Karpas-422 (cell line): ENCODE measurements at regions not wholly inside any gene's neighbourhood (a gene's known extent, or its start where the extent isn't known, plus 50 kb on each side); places are given as distances from the start of the nearest gene placed in this dataset.
"Not testable (repeated sequence)": the region's sequence is repeated elsewhere in the genome, so short reads cannot be mapped to it uniquely, and the experiment has no call there.

ENCODE experiments used
- DNase-seq: peaks from one replicate; pipeline ENCODE4 v3.0.0-alpha.2; 2015
- H2AFZ ChIP-seq: fragments of 200-600 bp; sonication (generic); 2 replicates; pipeline ENCODE4 v1.6.1; 2014; ENCODE audit warnings: antibody characterized with exemption, low read length, mixed read lengths
- H3K27ac ChIP-seq: fragments of 200-600 bp; sonication (generic); 2 replicates; pipeline ENCODE4 v1.5.1; 2014; ENCODE audit warnings: mild to moderate bottlenecking, low read length, moderate library complexity
- H3K27me3 ChIP-seq: fragments of 200-600 bp; sonication (generic); 2 replicates; pipeline ENCODE4 v1.6.1; 2014; ENCODE audit warnings: low read length, mixed read lengths
- H3K36me3 ChIP-seq: fragments of 200-600 bp; sonication (generic); 2 replicates; pipeline ENCODE4 v1.6.1; 2014; ENCODE audit warnings: low read length, mixed read lengths; ENCODE audit not compliant: insufficient read depth
- H3K4me1 ChIP-seq: fragments of 200-600 bp; sonication (generic); 2 replicates; pipeline ENCODE4 v1.6.1; 2014; ENCODE audit warnings: mild to moderate bottlenecking, low read length, mixed read lengths
- H3K4me2 ChIP-seq: fragments of 200-600 bp; sonication (generic); 2 replicates; pipeline ENCODE4 v1.6.1; 2014; ENCODE audit warnings: low read length, low read depth, mild to moderate bottlenecking; ENCODE audit not compliant: poor library complexity, severe bottlenecking
- H3K4me3 ChIP-seq: fragments of 200-600 bp; sonication (generic); 2 replicates; pipeline ENCODE4 v1.5.1; 2014; ENCODE audit warnings: mild to moderate bottlenecking, antibody characterized with exemption, low read length, mixed read lengths
- H3K79me2 ChIP-seq: fragments of 200-600 bp; sonication (generic); 2 replicates; pipeline ENCODE4 v1.6.1; 2014; ENCODE audit warnings: mild to moderate bottlenecking, low read length, mixed read lengths
- H3K9ac ChIP-seq: fragments of 200-600 bp; sonication (generic); 2 replicates; pipeline ENCODE4 v1.6.0; 2014; ENCODE audit warnings: low read length
- H3K9me2 ChIP-seq: fragments of 200-600 bp; sonication (generic), shearing (Covaris generic); replicated peaks from 2 replicates; pipeline ENCODE4 v1.6.0; 2014; ENCODE audit warnings: mild to moderate bottlenecking, low read length, moderate library complexity; ENCODE audit not compliant: insufficient read depth
- H3K9me3 ChIP-seq: fragments of 300-700, 200-600 bp; sonication (generic); 2 replicates; pipeline ENCODE4 v1.6.1; 2014; ENCODE audit warnings: low read length, mixed read lengths
- H4K20me1 ChIP-seq: fragments of 200-600 bp; sonication (generic); 2 replicates; pipeline ENCODE4 v1.6.1; 2014; ENCODE audit warnings: mild to moderate bottlenecking, antibody characterized with exemption, low read length, low read depth; ENCODE audit not compliant: insufficient read depth

- H3K9ac ChIP-seq, result no peak overlapping the region
- H3K9me2 ChIP-seq, result no peaks in the 10 kb centered on the region
- no peak for DNase-seq
- H3K27me3 ChIP-seq, result no peaks in the 10 kb centered on the region
- no peaks in the 10 kb centered on the region for H3K79me2 ChIP-seq
- no peak overlapping the region for H3K4me2 ChIP-seq
- no peaks in the 10 kb centered on the region for H4K20me1 ChIP-seq
- no peak overlapping the region for H2AFZ ChIP-seq
- H3K27ac ChIP-seq, result no peak overlapping the region
- H3K9me3 ChIP-seq, result peaks cover 36% of the 10 kb centered on the region
- no peaks in the 10 kb centered on the region for H3K4me1 ChIP-seq
- H3K36me3 ChIP-seq, result no peaks in the 10 kb centered on the region
- H3K4me3 ChIP-seq, result no peak overlapping the region
Measured at GRCh38 chr11:80948781-80949180, 1508.0 kb upstream of the TENM4 start.

DNA sequence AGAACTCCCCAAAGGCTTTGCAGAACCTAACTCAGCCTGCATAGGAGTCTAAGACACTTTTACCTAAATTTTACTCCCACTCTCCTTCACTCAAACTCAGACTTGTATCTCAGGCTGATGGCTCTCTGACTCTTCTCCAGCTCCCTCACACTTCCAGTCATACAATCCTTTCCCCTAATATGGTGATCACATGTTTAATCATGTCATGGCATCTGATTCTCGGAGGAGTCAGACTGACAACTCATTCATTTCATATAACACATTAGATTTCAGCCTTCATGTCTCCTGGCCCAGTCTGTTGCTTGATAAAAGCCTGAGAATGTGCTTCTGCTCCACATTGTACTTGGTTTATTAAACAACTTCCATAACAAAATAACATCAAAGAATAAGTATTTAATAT is 1503.9 kb upstream of the TENM4 start:
- H3K36me3 ChIP-seq, result no peaks in the 10 kb centered on the region
- no peak overlapping the region for H2AFZ ChIP-seq
- no peaks in the 10 kb centered on the region for H3K79me2 ChIP-seq
- H3K4me2 ChIP-seq, result no peak overlapping the region
- H3K27ac ChIP-seq, result no peak overlapping the region
- no peak overlapping the region for H3K9ac ChIP-seq
- no peaks in the 10 kb centered on the region for H3K4me1 ChIP-seq
- DNase-seq, result no peak
- no peaks in the 10 kb centered on the region for H3K9me2 ChIP-seq
- no peaks in the 10 kb centered on the region for H3K27me3 ChIP-seq
- peaks cover 26% of the 10 kb centered on the region for H3K9me3 ChIP-seq
- no peak overlapping the region for H3K4me3 ChIP-seq
- no peaks in the 10 kb centered on the region for H4K20me1 ChIP-seq

DNA sequence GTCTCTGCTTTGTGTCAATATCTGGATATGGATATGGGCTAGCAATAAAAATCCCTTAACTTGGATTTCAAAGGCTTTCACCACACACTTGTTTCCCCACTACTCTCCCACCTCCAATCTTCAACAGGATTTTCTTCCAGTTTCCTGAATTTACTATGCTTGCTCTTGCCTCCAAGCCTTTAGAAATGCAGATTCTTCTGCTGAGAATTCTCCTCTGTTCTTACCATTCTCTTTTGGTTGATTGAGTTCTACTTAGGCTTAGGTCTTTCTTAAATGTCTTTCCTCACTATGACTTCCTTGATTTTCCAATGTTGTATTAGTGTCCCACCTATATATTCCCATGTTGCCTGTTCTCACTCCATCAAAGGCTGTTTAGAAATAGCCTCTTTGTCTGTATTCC is 1502.4 kb upstream of the TENM4 start:
- Histone ChIP-seq H3K9ac (no peak overlapping the region), H3K27me3 (no peaks in the 10 kb centered on the region), H3K4me2 (no peak overlapping the region), H3K9me3 (peaks cover 21% of the 10 kb centered on the region), H3K27ac (no peak overlapping the region), H2AFZ (no peak overlapping the region), H3K4me1 (no peaks in the 10 kb centered on the region), H4K20me1 (no peaks in the 10 kb centered on the region), H3K4me3 (no peak overlapping the region), H3K36me3 (no peaks in the 10 kb centered on the region), H3K79me2 (no peaks in the 10 kb centered on the region), H3K9me2 (no peaks in the 10 kb centered on the region)
- no peak for DNase-seq

DNA sequence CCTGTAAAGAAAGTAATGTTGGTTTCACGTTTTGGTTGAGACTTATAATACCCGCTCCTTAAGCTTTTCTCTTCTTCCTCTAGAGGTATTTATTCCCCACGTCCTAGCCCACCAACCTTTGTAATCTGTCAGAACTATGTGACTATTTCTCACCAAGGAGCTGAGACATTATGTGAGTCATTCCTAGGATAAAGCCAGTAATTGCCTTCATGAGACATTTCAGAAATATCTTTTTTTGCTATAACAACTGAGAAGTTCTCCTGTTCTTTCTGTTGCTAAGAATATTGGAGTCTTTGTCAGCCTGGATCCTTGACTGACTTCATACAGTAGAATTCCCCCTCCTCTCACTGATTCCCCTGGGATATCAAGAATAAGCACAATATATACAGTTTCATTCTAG is 1497.0 kb upstream of the TENM4 start:
- Histone ChIP-seq H3K27ac (no peak overlapping the region), H3K27me3 (no peaks in the 10 kb centered on the region), H3K79me2 (no peaks in the 10 kb centered on the region), H3K9ac (no peak overlapping the region), H3K4me1 (no peaks in the 10 kb centered on the region), H3K4me3 (no peak overlapping the region), H3K4me2 (no peak overlapping the region), H4K20me1 (no peaks in the 10 kb centered on the region), H3K9me3 (peaks cover 22% of the 10 kb centered on the region), H3K9me2 (no peaks in the 10 kb centered on the region), H2AFZ (no peak overlapping the region), H3K36me3 (no peaks in the 10 kb centered on the region)
- no peak for DNase-seq

DNA sequence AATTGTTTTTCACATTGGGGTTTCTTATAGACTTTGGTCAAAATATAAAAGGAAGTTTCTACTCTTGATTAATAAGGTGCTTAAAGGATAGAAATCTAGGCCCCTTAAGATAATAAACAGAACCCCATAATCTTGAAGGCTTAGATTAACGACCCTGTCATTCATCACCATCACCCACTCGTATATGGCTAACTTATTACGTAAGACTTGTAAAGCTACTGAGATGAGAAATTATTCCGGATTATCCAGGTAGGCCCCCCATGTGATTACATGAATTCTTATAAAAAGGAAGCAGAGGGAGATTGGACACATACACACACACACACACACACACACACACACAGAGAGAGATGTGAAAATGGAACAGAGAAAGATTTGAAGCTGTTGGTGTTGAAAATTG is 1489.2 kb upstream of the TENM4 start:
- peaks cover 9% of the 10 kb centered on the region; the same call in 1 of the 2 replicates for H3K9me3 ChIP-seq
- no peak overlapping the region for H3K4me2 ChIP-seq
- no peak overlapping the region for H3K4me3 ChIP-seq
- no peak overlapping the region for H2AFZ ChIP-seq
- no peak overlapping the region for H3K27ac ChIP-seq
- no peaks in the 10 kb centered on the region for H3K27me3 ChIP-seq
- H3K4me1 ChIP-seq, result no peaks in the 10 kb centered on the region
- no peaks in the 10 kb centered on the region for H3K9me2 ChIP-seq
- no peaks in the 10 kb centered on the region for H4K20me1 ChIP-seq
- DNase-seq, result no peak
- no peaks in the 10 kb centered on the region for H3K36me3 ChIP-seq
- H3K9ac ChIP-seq, result no peak overlapping the region
- H3K79me2 ChIP-seq, result no peaks in the 10 kb centered on the region

GRCh38 chr11:80929031-80929805 is 1488.4 kb upstream of the TENM4 start:
- H3K27ac ChIP-seq, result no peak overlapping the region
- peaks cover 8% of the 10 kb centered on the region; the same call in 1 of the 2 replicates for H3K9me3 ChIP-seq
- H3K9ac ChIP-seq, result no peak overlapping the region
- no peaks in the 10 kb centered on the region for H3K4me1 ChIP-seq
- no peaks in the 10 kb centered on the region for H3K27me3 ChIP-seq
- no peaks in the 10 kb centered on the region for H3K79me2 ChIP-seq
- H3K9me2 ChIP-seq, result no peaks in the 10 kb centered on the region
- no peak overlapping the region for H2AFZ ChIP-seq
- H4K20me1 ChIP-seq, result no peaks in the 10 kb centered on the region
- H3K4me3 ChIP-seq, result no peak overlapping the region
- no peak overlapping the region for H3K4me2 ChIP-seq
- DNase-seq, result no peak
- H3K36me3 ChIP-seq, result no peaks in the 10 kb centered on the region

DNA sequence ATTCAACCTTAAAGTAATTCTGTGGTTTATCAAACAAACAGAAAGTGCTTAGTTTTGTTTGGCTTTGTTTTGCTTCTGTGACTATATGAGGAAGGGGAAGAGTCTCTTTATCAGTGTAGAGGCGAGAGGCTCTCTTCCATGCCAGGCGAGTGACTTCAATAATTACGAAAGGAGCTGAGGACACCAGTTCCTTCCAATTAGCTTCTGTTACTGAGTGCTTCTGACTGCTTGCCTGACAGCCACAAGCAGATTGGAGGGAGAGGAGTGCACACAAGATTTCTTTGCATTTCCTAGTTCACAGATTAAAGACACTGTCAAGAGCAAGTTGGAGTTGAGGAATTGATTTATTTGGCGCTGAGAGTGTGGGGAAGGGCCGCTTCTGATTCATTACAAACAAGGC is 1484.5 kb upstream of the TENM4 start:
- no peaks in the 10 kb centered on the region for H3K9me2 ChIP-seq
- DNase-seq, result no peak

DNA sequence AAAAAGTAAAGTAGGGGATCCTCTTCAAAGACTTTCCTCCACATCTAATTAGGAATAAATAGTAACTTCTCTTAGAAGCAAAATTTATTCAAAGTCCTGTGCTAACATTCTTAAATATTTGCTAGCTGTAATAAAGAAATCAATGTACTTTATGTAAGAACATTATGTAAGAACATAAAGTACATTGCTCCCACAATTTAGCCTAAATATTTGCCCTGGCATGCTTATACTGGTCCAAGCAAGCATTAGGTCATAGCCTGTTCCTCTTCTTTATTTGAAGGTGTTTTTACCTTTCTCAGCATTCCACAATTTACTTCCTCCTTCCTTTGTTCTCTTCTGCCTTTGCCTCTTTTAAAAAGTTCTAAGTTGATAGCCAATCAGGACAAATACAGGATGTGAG is 1480.5 kb upstream of the TENM4 start:
- H3K27me3 ChIP-seq, H3K4me3 ChIP-seq, H3K79me2 ChIP-seq: not testable (repeated sequence)

More for the DNA sequence above, 1484.5 kb upstream of the TENM4 start:
- H3K4me1 ChIP-seq, result no peaks in the 10 kb centered on the region
- peaks cover 3% of the 10 kb centered on the region; the same call in 1 of the 2 replicates for H3K9me3 ChIP-seq
- H3K4me2 ChIP-seq, result no peak overlapping the region
- H4K20me1 ChIP-seq, result no peaks in the 10 kb centered on the region
- no peak overlapping the region for H3K9ac ChIP-seq
- no peak overlapping the region for H3K4me3 ChIP-seq
- no peak overlapping the region for H3K27ac ChIP-seq
- H3K27me3 ChIP-seq, result no peaks in the 10 kb centered on the region
- H3K36me3 ChIP-seq, result no peaks in the 10 kb centered on the region
- H2AFZ ChIP-seq, result no peak overlapping the region
- H3K79me2 ChIP-seq, result no peaks in the 10 kb centered on the region

More for the DNA sequence above, 1480.5 kb upstream of the TENM4 start:
- H3K4me1 ChIP-seq, H3K9me3 ChIP-seq, DNase-seq, H3K9ac ChIP-seq, H4K20me1 ChIP-seq, H3K36me3 ChIP-seq, H3K4me2 ChIP-seq, H3K27ac ChIP-seq, H3K9me2 ChIP-seq, H2AFZ ChIP-seq: not testable (repeated sequence)
